ENCODE measurements at regions not wholly inside any gene's neighbourhood (a gene's known extent, or its start where the extent isn't known, plus 50 kb on each side); places are given as distances from the start of the nearest gene placed in this dataset.
A peak's percentile ranks its signal among the peaks of the same experiment; 100 is the strongest.

GRCh38 chr9:73470766-73471165, 319.1 kb downstream of the ANXA1 start:
- DNase-seq, result no peak

- no peak for DNase-seq
These were observed 322.4 kb downstream of the ANXA1 start for GRCh38 chr9:73474002-73474600.

GRCh38 chr9:73474625-73475024, 323.0 kb downstream of the ANXA1 start:
- DNase-seq, result no peak

- no peak for DNase-seq
These were observed 343.2 kb downstream of the ANXA1 start for GRCh38 chr9:73494894-73495293.

GRCh38 chr9:73497796-73498195, 346.1 kb downstream of the ANXA1 start:
- DNase-seq, result no peak

- no peak for DNase-seq
These were observed 363.6 kb downstream of the ANXA1 start for GRCh38 chr9:73515216-73515615.

- DNase-seq, result no peak
These were observed 371.7 kb downstream of the ANXA1 start for GRCh38 chr9:73523391-73523790.

GRCh38 chr9:73525350-73525749, 373.7 kb downstream of the ANXA1 start:
- no peak for DNase-seq

- no peak for DNase-seq
These were observed 375.9 kb downstream of the ANXA1 start for GRCh38 chr9:73527521-73527920.

- DNase-seq, result no peak
These were observed 377.3 kb downstream of the ANXA1 start for GRCh38 chr9:73528926-73529325.

- no peak for DNase-seq
These were observed 378.0 kb downstream of the ANXA1 start for GRCh38 chr9:73529666-73530065.

GRCh38 chr9:73531051-73531532, 379.4 kb downstream of the ANXA1 start:
- DNase-seq, result no peak

GRCh38 chr9:73531658-73532057, 380.0 kb downstream of the ANXA1 start:
- DNase-seq, result no peak

- no peak for DNase-seq
These were observed 381.3 kb downstream of the ANXA1 start for GRCh38 chr9:73532985-73533384.

- no peak for DNase-seq
These were observed 384.7 kb downstream of the ANXA1 start for GRCh38 chr9:73536403-73536802.

GRCh38 chr9:73537561-73537960, 385.9 kb downstream of the ANXA1 start:
- no peak for DNase-seq

- DNase-seq, result no peak
These were observed 388.3 kb downstream of the ANXA1 start for GRCh38 chr9:73539881-73540390.

- no peak for DNase-seq
These were observed 390.3 kb downstream of the ANXA1 start for GRCh38 chr9:73541923-73542322.

GRCh38 chr9:73543727-73544126, 392.1 kb downstream of the ANXA1 start:
- no peak for DNase-seq

- peak; percentile 50 for DNase-seq
These were observed 396.5 kb downstream of the ANXA1 start for GRCh38 chr9:73548201-73548600.

- no peak for DNase-seq
These were observed 398.3 kb downstream of the ANXA1 start for GRCh38 chr9:73549991-73550390.

GRCh38 chr9:73553295-73553694, 401.6 kb downstream of the ANXA1 start:
- DNase-seq, result no peak

- DNase-seq, result no peak
These were observed 406.8 kb downstream of the ANXA1 start for GRCh38 chr9:73558471-73558870.

- no peak for DNase-seq
These were observed 413.4 kb downstream of the ANXA1 start for GRCh38 chr9:73565026-73565425.

GRCh38 chr9:73565833-73566465, 414.3 kb downstream of the ANXA1 start:
- DNase-seq, result peak; percentile 72
